ENCODE measurements at regions not wholly inside any gene's neighbourhood (a gene's known extent, or its start where the extent isn't known, plus 50 kb on each side); places are given as distances from the start of the nearest gene placed in this dataset.

DNA sequence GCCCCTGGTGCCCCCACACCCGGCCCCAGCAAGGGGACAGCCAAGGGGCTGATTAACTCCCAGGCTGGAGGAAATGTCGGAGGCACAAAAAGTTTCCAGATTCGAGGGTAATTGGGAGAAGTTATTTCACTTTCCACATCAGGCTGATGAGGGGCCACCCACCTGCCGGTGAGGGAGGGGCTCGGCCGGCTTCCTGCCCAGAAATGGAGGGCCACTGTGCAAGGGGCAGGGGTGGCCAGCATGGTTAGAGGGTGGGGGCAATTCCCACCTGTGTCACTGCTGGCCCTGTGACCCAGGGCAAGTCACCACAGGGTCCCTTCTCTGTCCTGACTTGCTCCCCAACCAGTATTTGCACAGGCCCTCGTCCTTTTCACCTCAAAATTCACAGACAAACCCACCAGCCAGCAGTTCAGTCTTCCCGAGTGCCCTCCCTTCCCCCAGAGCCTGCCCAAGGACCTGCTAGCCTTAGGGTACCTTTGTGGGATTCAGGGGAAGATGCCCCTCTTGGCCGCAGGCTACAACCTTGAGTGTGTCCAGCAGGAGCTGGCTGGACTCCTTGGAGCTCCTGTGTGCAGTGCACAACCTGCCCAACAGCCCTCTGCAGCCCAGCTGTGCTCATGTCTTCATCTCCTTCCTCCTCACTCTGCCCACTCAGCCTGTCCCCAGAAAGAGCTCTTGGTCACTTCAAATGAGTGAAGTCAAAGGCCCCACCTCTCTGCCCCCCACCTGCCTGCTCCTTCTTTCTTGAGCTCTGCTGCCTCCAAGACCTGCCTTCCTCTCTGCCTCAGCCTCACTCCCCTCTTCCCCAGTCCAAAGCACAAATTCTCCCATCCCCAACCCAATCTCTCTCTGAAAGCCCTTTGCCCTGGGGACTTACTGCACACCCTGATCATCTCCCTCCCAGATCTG, 130.5 kb downstream of the BARX1 start:
- DNase-seq, result no peak
- H3K27ac ChIP-seq (ENCODE audit: insufficient read depth in 1 of 2, low read depth in 1 of 2, low read length in 2 of 2, poor library complexity in 1 of 2, severe bottlenecking in 2 of 2), result no peak overlapping the region
- H3K9me3 ChIP-seq (ENCODE audit: control extremely low read depth in 1 of 5, control insufficient read depth in 4 of 5, insufficient read depth in 2 of 5, low read depth in 1 of 5, low read length in 4 of 5), result peaks cover 0 to 3% (median 0%) of the 10 kb centered on the region in 5 experiments
- 81% methylated on average over 7 of the region's 9 CpGs for WGBS (ENCODE audit: insufficient coverage)
- POLR2A ChIA-PET, result no interaction called here
- H3K4me1 ChIP-seq (ENCODE audit: control extremely low read depth in 1 of 4, control insufficient read depth in 4 of 4, insufficient read depth in 4 of 4, low read length in 3 of 4), result peaks cover 0 to 9% (median 3%) of the 10 kb centered on the region in 4 experiments
- H3K4me3 ChIP-seq (ENCODE audit: control insufficient read depth in 1 of 7, extremely low read depth in 1 of 7, insufficient read depth in 4 of 7, low read depth in 2 of 7, low read length in 6 of 7), result no peak overlapping the region
- peaks cover 0 to 79% (median 23%) of the 10 kb centered on the region in 5 experiments for H3K27me3 ChIP-seq (replicated peaks in 2 of 5; ENCODE audit: control insufficient read depth in 4 of 5, insufficient read depth in 5 of 5, low read length in 4 of 5)
- CTCF ChIA-PET, result interaction anchor here (1.2 to 1.4 kb wide), 2 partner anchors 9 to 18 kb away, joined by 3 read pairs; no protein-coding TSS in a partner anchor
- no peaks in the 10 kb centered on the region for H3K36me3 ChIP-seq (ENCODE audit: control insufficient read depth in 4 of 4, insufficient read depth in 4 of 4, low read length in 3 of 4)

- DNase-seq, result no peak
- Histone ChIP-seq H3K27me3 (replicated peaks in 2 of 5; ENCODE audit: control insufficient read depth in 4 of 5, insufficient read depth in 5 of 5, low read length in 4 of 5) (peaks cover 0 to 78% (median 21%) of the 10 kb centered on the region in 5 experiments), H3K4me3 (ENCODE audit: control insufficient read depth in 1 of 7, extremely low read depth in 1 of 7, insufficient read depth in 4 of 7, low read depth in 2 of 7, low read length in 6 of 7) (no peak overlapping the region), H3K27ac (ENCODE audit: insufficient read depth in 1 of 2, low read depth in 1 of 2, low read length in 2 of 2, poor library complexity in 1 of 2, severe bottlenecking in 2 of 2) (no peak overlapping the region), H3K4me1 (ENCODE audit: control extremely low read depth in 1 of 4, control insufficient read depth in 4 of 4, insufficient read depth in 4 of 4, low read length in 3 of 4) (peaks cover 0 to 9% (median 3%) of the 10 kb centered on the region in 4 experiments), H3K36me3 (ENCODE audit: control insufficient read depth in 4 of 4, insufficient read depth in 4 of 4, low read length in 3 of 4) (no peaks in the 10 kb centered on the region), H3K9me3 (ENCODE audit: control extremely low read depth in 1 of 5, control insufficient read depth in 4 of 5, insufficient read depth in 2 of 5, low read depth in 1 of 5, low read length in 4 of 5) (peaks cover 0 to 4% (median 0%) of the 10 kb centered on the region in 5 experiments)
- ChIA-PET CTCF (interaction anchor here (1.7 kb wide), 1 partner anchor 11 kb away, joined by 5 read pairs; no protein-coding TSS in a partner anchor), POLR2A (no interaction called here)
- WGBS (ENCODE audit: insufficient coverage), result 100% methylated on average over 4 of the region's 9 CpGs
Measured at GRCh38 chr9:93823245-93824072, 131.7 kb downstream of the BARX1 start.

- 95% methylated on average over 5 of the region's 6 CpGs for WGBS (ENCODE audit: insufficient coverage)
Measured at GRCh38 chr9:93822229-93822628, 132.9 kb downstream of the BARX1 start.

GRCh38 chr9:93821307-93821703, 133.8 kb downstream of the BARX1 start:
- Histone ChIP-seq H3K9me3 (ENCODE audit: control extremely low read depth in 1 of 5, control insufficient read depth in 4 of 5, insufficient read depth in 2 of 5, low read depth in 1 of 5, low read length in 4 of 5) (peaks cover 0 to 8% (median 0%) of the 10 kb centered on the region in 5 experiments), H3K27me3 (replicated peaks in 2 of 5; ENCODE audit: control insufficient read depth in 4 of 5, insufficient read depth in 5 of 5, low read length in 4 of 5) (peaks cover 0 to 63% (median 11%) of the 10 kb centered on the region in 5 experiments), H3K4me1 (ENCODE audit: control extremely low read depth in 1 of 4, control insufficient read depth in 4 of 4, insufficient read depth in 4 of 4, low read length in 3 of 4) (no peaks in the 10 kb centered on the region), H3K36me3 (ENCODE audit: control insufficient read depth in 4 of 4, insufficient read depth in 4 of 4, low read length in 3 of 4) (no peaks in the 10 kb centered on the region), H3K4me3 (ENCODE audit: control insufficient read depth in 1 of 7, extremely low read depth in 1 of 7, insufficient read depth in 4 of 7, low read depth in 2 of 7, low read length in 6 of 7) (no peak overlapping the region), H3K27ac (ENCODE audit: insufficient read depth in 1 of 2, low read depth in 1 of 2, low read length in 2 of 2, poor library complexity in 1 of 2, severe bottlenecking in 2 of 2) (no peak overlapping the region)
- no peak for DNase-seq
- POLR2A ChIA-PET, result no interaction called here
- CTCF ChIA-PET, result no interaction called here
- WGBS (ENCODE audit: insufficient coverage), result 100% methylated on average over 1 of the region's 2 CpGs

More at GRCh38 chr9:93822229-93822628, 132.9 kb downstream of the BARX1 start:
- Histone ChIP-seq H3K27me3 (replicated peaks in 2 of 5; ENCODE audit: control insufficient read depth in 4 of 5, insufficient read depth in 5 of 5, low read length in 4 of 5) (peaks cover 0 to 67% (median 17%) of the 10 kb centered on the region in 5 experiments), H3K36me3 (ENCODE audit: control insufficient read depth in 4 of 4, insufficient read depth in 4 of 4, low read length in 3 of 4) (no peaks in the 10 kb centered on the region), H3K9me3 (ENCODE audit: control extremely low read depth in 1 of 5, control insufficient read depth in 4 of 5, insufficient read depth in 2 of 5, low read depth in 1 of 5, low read length in 4 of 5) (peaks cover 0 to 8% (median 0%) of the 10 kb centered on the region in 5 experiments), H3K27ac (ENCODE audit: insufficient read depth in 1 of 2, low read depth in 1 of 2, low read length in 2 of 2, poor library complexity in 1 of 2, severe bottlenecking in 2 of 2) (no peak overlapping the region), H3K4me3 (ENCODE audit: control insufficient read depth in 1 of 7, extremely low read depth in 1 of 7, insufficient read depth in 4 of 7, low read depth in 2 of 7, low read length in 6 of 7) (no peak overlapping the region), H3K4me1 (ENCODE audit: control extremely low read depth in 1 of 4, control insufficient read depth in 4 of 4, insufficient read depth in 4 of 4, low read length in 3 of 4) (peaks cover 0 to 4% (median under 1%) of the 10 kb centered on the region in 4 experiments)
- ChIA-PET POLR2A (no interaction called here), CTCF (interaction anchor here (1.7 kb wide), 1 partner anchor 9 kb away, joined by 5 read pairs; no protein-coding TSS in a partner anchor)
- no peak for DNase-seq

- Histone ChIP-seq H3K36me3 (ENCODE audit: control insufficient read depth in 4 of 4, insufficient read depth in 4 of 4, low read length in 3 of 4) (no peaks in the 10 kb centered on the region), H3K27ac (ENCODE audit: insufficient read depth in 1 of 2, low read depth in 1 of 2, low read length in 2 of 2, poor library complexity in 1 of 2, severe bottlenecking in 2 of 2) (no peak overlapping the region), H3K4me1 (ENCODE audit: control extremely low read depth in 1 of 4, control insufficient read depth in 4 of 4, insufficient read depth in 4 of 4, low read length in 3 of 4) (no peaks in the 10 kb centered on the region), H3K4me3 (ENCODE audit: control insufficient read depth in 1 of 7, extremely low read depth in 1 of 7, insufficient read depth in 4 of 7, low read depth in 2 of 7, low read length in 6 of 7) (no peak overlapping the region), H3K27me3 (replicated peaks in 2 of 5; ENCODE audit: control insufficient read depth in 4 of 5, insufficient read depth in 5 of 5, low read length in 4 of 5) (peaks cover 0 to 62% (median 7%) of the 10 kb centered on the region in 5 experiments), H3K9me3 (ENCODE audit: control extremely low read depth in 1 of 5, control insufficient read depth in 4 of 5, insufficient read depth in 2 of 5, low read depth in 1 of 5, low read length in 4 of 5) (peaks cover 0 to 8% (median 0%) of the 10 kb centered on the region in 5 experiments)
- DNase-seq, result no peak
- ChIA-PET CTCF (no interaction called here), POLR2A (no interaction called here)
- WGBS (ENCODE audit: insufficient coverage), result 68% methylated on average over 5 of the region's 6 CpGs
Measured at GRCh38 chr9:93820667-93821306, 134.4 kb downstream of the BARX1 start.

DNA sequence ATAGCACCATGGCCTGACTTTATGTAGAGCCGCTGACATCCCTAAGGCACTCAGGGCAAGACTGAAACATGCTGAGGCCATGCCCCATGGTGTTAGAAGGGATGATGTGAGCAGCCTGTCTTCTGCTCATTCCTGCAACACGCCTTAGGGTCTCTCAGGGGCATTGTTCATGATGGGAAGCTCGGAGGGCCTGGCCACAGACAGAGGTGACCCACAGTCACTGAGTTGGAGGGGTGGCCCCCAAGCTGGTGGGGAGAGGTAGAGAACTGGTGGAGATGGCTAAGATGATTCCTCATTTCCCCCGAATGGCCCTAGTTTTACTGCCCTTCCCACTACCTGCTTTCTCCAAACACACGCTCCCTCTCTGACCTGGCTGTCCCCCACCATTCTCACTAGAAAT, 135.2 kb downstream of the BARX1 start:
- Histone ChIP-seq H3K4me1 (ENCODE audit: control extremely low read depth in 1 of 4, control insufficient read depth in 4 of 4, insufficient read depth in 4 of 4, low read length in 3 of 4) (no peaks in the 10 kb centered on the region), H3K27me3 (replicated peaks in 2 of 5; ENCODE audit: control insufficient read depth in 4 of 5, insufficient read depth in 5 of 5, low read length in 4 of 5) (peaks cover 0 to 62% (median 10%) of the 10 kb centered on the region in 5 experiments), H3K4me3 (ENCODE audit: control insufficient read depth in 1 of 7, extremely low read depth in 1 of 7, insufficient read depth in 4 of 7, low read depth in 2 of 7, low read length in 6 of 7) (no peak overlapping the region), H3K9me3 (ENCODE audit: control extremely low read depth in 1 of 5, control insufficient read depth in 4 of 5, insufficient read depth in 2 of 5, low read depth in 1 of 5, low read length in 4 of 5) (peaks cover 0 to 8% (median 0%) of the 10 kb centered on the region in 5 experiments), H3K27ac (ENCODE audit: insufficient read depth in 1 of 2, low read depth in 1 of 2, low read length in 2 of 2, poor library complexity in 1 of 2, severe bottlenecking in 2 of 2) (no peak overlapping the region), H3K36me3 (ENCODE audit: control insufficient read depth in 4 of 4, insufficient read depth in 4 of 4, low read length in 3 of 4) (no peaks in the 10 kb centered on the region)
- no peak for DNase-seq
- WGBS (ENCODE audit: insufficient coverage), result 100% methylated on average over 5 of the region's 5 CpGs
- ChIA-PET CTCF (no interaction called here), POLR2A (no interaction called here)
